ENCODE measurements at regions not wholly inside any gene's neighbourhood (a gene's known extent, or its start where the extent isn't known, plus 50 kb on each side); places are given as distances from the start of the nearest gene placed in this dataset.
A peak's percentile ranks its signal among the peaks of the same experiment; 100 is the strongest.
"Not testable (repeated sequence)": the region's sequence is repeated elsewhere in the genome, so short reads cannot be mapped to it uniquely, and the experiment has no call there.

DNA sequence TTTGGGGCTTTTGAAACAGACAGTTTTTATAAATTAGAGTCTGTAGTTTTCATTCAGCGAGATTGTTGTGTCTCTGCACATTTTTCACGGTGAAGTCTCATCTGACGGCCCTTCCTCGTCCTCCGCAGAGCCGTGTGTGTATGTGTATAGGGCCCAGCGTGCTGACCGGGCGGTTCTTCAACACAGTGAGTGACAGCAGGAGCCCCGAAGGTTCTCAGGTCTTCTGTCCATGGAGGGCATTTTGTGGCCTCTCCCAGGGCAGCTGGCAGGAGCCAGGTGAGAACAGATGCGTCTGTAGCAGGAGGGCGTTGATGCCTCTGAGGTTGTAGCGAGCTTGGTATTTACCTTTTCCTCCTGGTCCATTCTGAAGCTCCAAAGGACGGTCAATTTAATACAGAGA lies 116.0 kb upstream of the LPCAT1 start:
- no peak for DNase-seq (ENCODE audit: low read depth, low spot score)
- in situ Hi-C loops (cut with HindIII; ENCODE audit: low sequenced_read_pairs): no loop called here
- no peak overlapping the region for H3K4me3 ChIP-seq (ENCODE audit: low read depth, low read length)
- TF ChIP-seq, protein P1, sequence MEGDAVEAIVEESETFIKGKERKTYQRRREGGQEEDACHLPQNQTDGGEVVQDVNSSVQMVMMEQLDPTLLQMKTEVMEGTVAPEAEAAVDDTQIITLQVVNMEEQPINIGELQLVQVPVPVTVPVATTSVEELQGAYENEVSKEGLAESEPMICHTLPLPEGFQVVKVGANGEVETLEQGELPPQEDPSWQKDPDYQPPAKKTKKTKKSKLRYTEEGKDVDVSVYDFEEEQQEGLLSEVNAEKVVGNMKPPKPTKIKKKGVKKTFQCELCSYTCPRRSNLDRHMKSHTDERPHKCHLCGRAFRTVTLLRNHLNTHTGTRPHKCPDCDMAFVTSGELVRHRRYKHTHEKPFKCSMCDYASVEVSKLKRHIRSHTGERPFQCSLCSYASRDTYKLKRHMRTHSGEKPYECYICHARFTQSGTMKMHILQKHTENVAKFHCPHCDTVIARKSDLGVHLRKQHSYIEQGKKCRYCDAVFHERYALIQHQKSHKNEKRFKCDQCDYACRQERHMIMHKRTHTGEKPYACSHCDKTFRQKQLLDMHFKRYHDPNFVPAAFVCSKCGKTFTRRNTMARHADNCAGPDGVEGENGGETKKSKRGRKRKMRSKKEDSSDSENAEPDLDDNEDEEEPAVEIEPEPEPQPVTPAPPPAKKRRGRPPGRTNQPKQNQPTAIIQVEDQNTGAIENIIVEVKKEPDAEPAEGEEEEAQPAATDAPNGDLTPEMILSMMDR (IDR thresholded peaks at IDR 0.05; ENCODE audit: low read depth, low read length): no peak

GRCh38 chr5:1638658-1639400 lies 115.1 kb upstream of the LPCAT1 start:
- H3K4me3 ChIP-seq (ENCODE audit: low read depth, low read length): no peak overlapping the region
- TF ChIP-seq, protein P1 (IDR thresholded peaks at IDR 0.05; ENCODE audit: low read depth, low read length): no peak
- DNase-seq (ENCODE audit: low read depth, low spot score): no peak
- in situ Hi-C loops (cut with HindIII; ENCODE audit: low sequenced_read_pairs): no loop called here

GRCh38 chr5:1637639-1638481 lies 114.1 kb upstream of the LPCAT1 start:
- DNase-seq (ENCODE audit: low read depth, low spot score): no peak
- TF ChIP-seq, protein P1 (IDR thresholded peaks at IDR 0.05; ENCODE audit: low read depth, low read length): no peak
- in situ Hi-C loops (cut with HindIII; ENCODE audit: low sequenced_read_pairs): no loop called here
- no peak overlapping the region for H3K4me3 ChIP-seq (ENCODE audit: low read depth, low read length)

- no peak for DNase-seq (ENCODE audit: low read depth, low spot score)
- TF ChIP-seq, protein P1 (IDR thresholded peaks at IDR 0.05; ENCODE audit: low read depth, low read length): no peak
- no peak overlapping the region for H3K4me3 ChIP-seq (ENCODE audit: low read depth, low read length)
- in situ Hi-C loops (cut with HindIII; ENCODE audit: low sequenced_read_pairs): no loop called here
These were observed 113.3 kb upstream of the LPCAT1 start for GRCh38 chr5:1636981-1637638.

DNA sequence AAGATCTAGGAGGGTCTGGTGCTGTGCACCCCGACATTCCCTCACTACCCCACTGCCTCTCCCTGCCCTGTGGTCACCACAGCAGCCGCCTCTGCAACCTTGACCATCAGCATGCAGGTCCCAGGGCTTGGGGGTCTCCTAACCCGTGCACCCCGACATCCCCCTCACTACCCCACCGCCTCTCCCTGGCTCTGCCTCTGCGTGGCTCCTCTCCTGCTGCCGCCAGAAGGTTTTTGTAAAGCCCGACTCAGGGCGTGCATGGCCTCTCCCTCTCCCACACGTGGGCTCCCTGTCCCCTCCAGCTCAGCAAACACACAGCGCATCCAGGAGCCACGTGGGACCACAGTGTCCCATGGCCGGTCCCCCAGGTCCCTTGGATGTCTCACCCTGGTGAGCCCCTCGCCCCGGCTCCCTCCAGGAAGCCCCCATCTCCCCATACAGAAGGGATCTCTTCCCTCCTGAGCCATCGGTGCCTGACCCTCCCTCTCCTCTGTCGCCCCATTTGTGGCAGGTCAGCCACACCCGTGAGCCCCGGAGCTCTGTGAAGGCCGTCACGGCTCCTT lies 112.5 kb upstream of the LPCAT1 start:
- H3K4me3 ChIP-seq (ENCODE audit: low read depth, low read length); DNase-seq (ENCODE audit: low read depth, low spot score); in situ Hi-C loops (cut with HindIII; ENCODE audit: low sequenced_read_pairs): not testable (repeated sequence)

DNA sequence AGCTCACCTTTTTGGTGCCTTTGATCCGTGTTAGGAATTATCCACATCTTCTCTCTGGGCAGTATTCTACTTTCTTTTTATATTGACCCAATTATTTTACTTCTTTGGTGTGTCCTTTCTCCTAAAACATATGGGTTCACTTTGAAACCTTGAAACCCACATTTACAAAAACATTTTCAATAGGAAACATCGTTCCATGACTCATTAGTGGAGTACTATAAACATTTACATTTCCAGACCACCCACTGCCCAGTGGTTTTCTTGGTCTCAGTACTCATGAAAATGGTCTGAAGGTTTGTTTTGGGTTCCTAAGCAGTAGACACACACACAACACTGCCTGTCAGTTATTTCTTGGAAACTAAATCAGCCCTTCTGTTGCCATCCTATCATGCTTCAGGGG lies 111.7 kb upstream of the LPCAT1 start:
- H3K4me3 ChIP-seq (ENCODE audit: low read depth, low read length); in situ Hi-C loops (cut with HindIII; ENCODE audit: low sequenced_read_pairs): not testable (repeated sequence)
- peak; percentile 55 for DNase-seq (ENCODE audit: low read depth, low spot score)

- in situ Hi-C loops (cut with HindIII; ENCODE audit: low sequenced_read_pairs): no loop called here
- no peak for DNase-seq (ENCODE audit: low read depth, low spot score)
- TF ChIP-seq, protein P1 (IDR thresholded peaks at IDR 0.05; ENCODE audit: low read depth, low read length): no peak
- peak overlapping the region; percentile 36 for H3K4me3 ChIP-seq (ENCODE audit: low read depth, low read length)
These were observed 110.5 kb upstream of the LPCAT1 start for GRCh38 chr5:1634337-1634661.
